SU-DHL-6 (cell line): ENCODE measurements at regions not wholly inside any gene's neighbourhood (a gene's known extent, or its start where the extent isn't known, plus 50 kb on each side); places are given as distances from the start of the nearest gene placed in this dataset.

Experiments used
- H2AFZ ChIP-seq: fragments of 200-600 bp; sonication (generic); 2 replicates; pipeline ENCODE4 v1.6.1; 2014; ENCODE audit warnings: low read depth, mild to moderate bottlenecking, moderate library complexity, mixed read lengths, antibody characterized with exemption, low read length; ENCODE audit not compliant: severe bottlenecking
- H3F3A ChIP-seq: fragments of 200-600 bp; shearing (Covaris generic); 2 replicates; pipeline ENCODE4 v1.6.0; 2016; ENCODE audit warnings: antibody characterized with exemption, mild to moderate bottlenecking; ENCODE audit not compliant: insufficient read depth
- H3K27ac ChIP-seq: fragments of 200-600 bp; sonication (generic); 2 replicates; pipeline ENCODE4 v1.5.1; 2016; ENCODE audit warnings: low read depth, mild to moderate bottlenecking, low read length, moderate library complexity, mixed read lengths
- H3K27me3 ChIP-seq: fragments of 200-600 bp; sonication (generic), shearing (Covaris generic); 2 replicates; pipeline ENCODE4 v1.6.0; 2014; ENCODE audit warnings: mild to moderate bottlenecking, low read length
- H3K36me3 ChIP-seq: fragments of 200-600 bp; sonication (generic); 2 replicates; pipeline ENCODE4 v1.6.1; 2014; ENCODE audit warnings: mild to moderate bottlenecking, low read length, mixed read lengths
- H3K4me2 ChIP-seq: fragments of 300-600, 200-600 bp; shearing (Covaris generic), sonication (generic); 2 replicates; pipeline ENCODE4 v1.6.0; 2014; ENCODE audit warnings: low read length, low read depth, mild to moderate bottlenecking; ENCODE audit not compliant: poor library complexity, severe bottlenecking
- H3K4me3 ChIP-seq: fragments of 200-600 bp; sonication (generic); 2 replicates; pipeline ENCODE4 v1.5.1; 2014; ENCODE audit warnings: antibody characterized with exemption, low read length, mild to moderate bottlenecking, mixed read lengths; ENCODE audit not compliant: insufficient read depth, poor library complexity, severe bottlenecking
- H3K79me2 ChIP-seq: fragments of 200-600 bp; sonication (generic); 2 replicates; pipeline ENCODE4 v1.6.1; 2014; ENCODE audit warnings: mild to moderate bottlenecking, low read length, moderate library complexity; ENCODE audit not compliant: insufficient read depth
- H3K9ac ChIP-seq: fragments of 200-600 bp; sonication (generic); 2 replicates; pipeline ENCODE4 v1.7.0; 2014; ENCODE audit warnings: mild to moderate bottlenecking, low read length
- H3K9me2 ChIP-seq: fragments of 200-600 bp; sonication (generic); replicated peaks from 2 replicates; pipeline ENCODE4 v1.6.1; 2014; ENCODE audit warnings: low read length; ENCODE audit not compliant: insufficient read depth
- H3K9me3 ChIP-seq: fragments of 200-600 bp; sonication (generic); 2 replicates; pipeline ENCODE4 v1.6.1; 2014; ENCODE audit warnings: low read length, mixed read lengths; ENCODE audit not compliant: insufficient read depth
- H4K20me1 ChIP-seq: fragments of 200-600 bp; sonication (generic); 2 replicates; pipeline ENCODE4 v1.6.1; 2014; ENCODE audit warnings: low read depth, mild to moderate bottlenecking, antibody characterized with exemption, low read length, moderate library complexity, mixed read lengths
- CTCF ChIP-seq: fragments of 200-600 bp; sonication (generic); IDR thresholded peaks from one replicate; pipeline ENCODE4 v1.5.1; 2017; ENCODE audit warnings: antibody characterized with exemption, mild to moderate bottlenecking, low read length, moderate library complexity; ENCODE audit not compliant: insufficient read depth, poor library complexity, severe bottlenecking
- EZH2phosphoT487 ChIP-seq: fragments of 200-600 bp; sonication (generic), shearing (Covaris generic); conservative IDR thresholded peaks from 2 replicates; pipeline ENCODE4 v1.6.1; 2018; ENCODE audit warnings: mild to moderate bottlenecking, antibody characterized with exemption, low read length, moderate library complexity, mixed read lengths

DNA sequence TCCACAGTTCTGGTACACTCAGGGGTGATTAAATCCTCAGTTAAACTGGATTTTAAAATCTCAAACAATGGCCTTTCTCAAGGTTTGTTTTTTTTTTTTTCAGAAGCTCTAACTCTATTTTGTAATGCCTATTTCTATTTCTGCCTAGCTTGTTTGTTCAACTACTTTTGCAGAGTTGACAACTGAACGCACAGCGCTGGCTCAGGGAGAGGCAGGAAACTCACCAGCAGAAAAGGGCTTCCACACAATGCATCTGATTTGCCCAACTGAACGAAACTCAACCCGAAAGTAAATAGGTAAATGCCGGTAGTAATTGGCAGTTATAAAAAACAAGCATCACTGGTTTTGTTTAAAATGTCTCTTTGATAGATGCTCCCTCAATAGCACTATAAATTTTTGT, 52.7 kb upstream of the CNEP1R1 start:
- Histone ChIP-seq H2AFZ (no peak overlapping the region), H3F3A (no peaks in the 10 kb centered on the region), H3K36me3 (no peaks in the 10 kb centered on the region), H3K9ac (no peak overlapping the region), H3K4me2 (no peak overlapping the region), H3K9me3 (no peaks in the 10 kb centered on the region), H3K27ac (no peak overlapping the region), H3K9me2 (no peaks in the 10 kb centered on the region), H3K79me2 (no peaks in the 10 kb centered on the region), H3K4me3 (no peak overlapping the region), H3K27me3 (no peaks in the 10 kb centered on the region), H4K20me1 (no peaks in the 10 kb centered on the region)
- TF ChIP-seq CTCF (no peak), EZH2phosphoT487 (no peak)

DNA sequence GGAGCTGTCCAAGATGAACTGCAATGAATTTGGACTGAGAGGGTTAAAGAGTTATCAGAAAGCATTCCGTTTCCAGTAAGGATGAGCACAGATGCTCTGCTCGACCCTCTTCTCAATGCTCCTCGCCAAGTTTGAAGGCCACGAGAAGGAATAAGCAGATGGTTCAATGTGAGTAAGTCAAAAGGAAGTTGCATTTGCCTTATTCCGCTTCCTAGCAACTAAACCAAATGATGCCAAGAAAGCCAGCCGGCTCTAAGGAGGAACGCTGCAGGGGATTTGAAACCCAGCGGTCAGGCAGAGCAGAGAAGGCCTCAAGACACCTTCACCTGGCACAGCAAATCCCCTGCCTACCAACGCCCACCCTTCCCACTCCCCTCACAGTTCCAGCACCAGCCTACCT, 52.1 kb upstream of the CNEP1R1 start:
- no peak for TF ChIP-seq EZH2phosphoT487
- TF ChIP-seq CTCF: no peak
- H3K27me3 ChIP-seq: no peaks in the 10 kb centered on the region
- H3K79me2 ChIP-seq: no peaks in the 10 kb centered on the region
- H3K4me2 ChIP-seq: no peak overlapping the region
- H3F3A ChIP-seq: no peaks in the 10 kb centered on the region
- no peak overlapping the region for H3K4me3 ChIP-seq
- no peak overlapping the region for H3K9ac ChIP-seq
- no peak overlapping the region for H3K27ac ChIP-seq
- H3K36me3 ChIP-seq: no peaks in the 10 kb centered on the region
- H2AFZ ChIP-seq: no peak overlapping the region
- no peaks in the 10 kb centered on the region for H3K9me3 ChIP-seq
- H3K9me2 ChIP-seq: no peaks in the 10 kb centered on the region
- no peaks in the 10 kb centered on the region for H4K20me1 ChIP-seq
